Astrocyte (in vitro differentiated cells and primary cell): ENCODE measurements at regions not wholly inside any gene's neighbourhood (a gene's known extent, or its start where the extent isn't known, plus 50 kb on each side); places are given as distances from the start of the nearest gene placed in this dataset.

ENCODE experiments used
- DNase-seq: peaks from one replicate; pipeline ENCODE4 v3.0.0-alpha.2; 2010; ENCODE audit warnings: low read depth
- FAIRE-seq: peaks from 2 replicates; lab custom pipeline; 2011; peaks lifted over from hg19 to GRCh38; lab: Jason Lieb, UNC
- H2AFZ ChIP-seq: 2 replicates; pipeline ENCODE4 v1.6.0; 2012; ENCODE audit warnings: low read depth, low read length, inconsistent platforms
- H3K27ac ChIP-seq: 2 replicates; pipeline ENCODE4 v1.5.1; 2011; ENCODE audit warnings: low read depth, low read length, inconsistent platforms
- H3K27me3 ChIP-seq: 2 replicates; pipeline ENCODE4 v1.6.0; 2011; ENCODE audit warnings: low read length, inconsistent platforms; ENCODE audit not compliant: insufficient read depth
- H3K36me3 ChIP-seq: 2 replicates; pipeline ENCODE4 v1.5.1; 2011; ENCODE audit warnings: low read length, inconsistent platforms; ENCODE audit not compliant: insufficient read depth
- H3K4me1 ChIP-seq: 2 replicates; pipeline ENCODE4 v1.5.1; 2011; ENCODE audit warnings: low read length, inconsistent platforms; ENCODE audit not compliant: insufficient read depth
- H3K4me2 ChIP-seq: 2 replicates; pipeline ENCODE4 v1.6.0; 2012; ENCODE audit warnings: low read length, inconsistent platforms
- H3K4me3 ChIP-seq: 2 replicates; pipeline ENCODE4 v1.5.1; 2011; ENCODE audit warnings: low read depth, mild to moderate bottlenecking, low read length, inconsistent platforms; ENCODE audit not compliant: insufficient read depth
- H3K79me2 ChIP-seq: 2 replicates; pipeline ENCODE4 v1.6.0; 2012; ENCODE audit warnings: mild to moderate bottlenecking, low read length, inconsistent platforms; ENCODE audit not compliant: insufficient read depth
- H3K9ac ChIP-seq: 2 replicates; pipeline ENCODE4 v1.6.0; 2012; ENCODE audit warnings: mild to moderate bottlenecking, low read length, inconsistent platforms
- H3K9me3 ChIP-seq: 2 replicates; pipeline ENCODE4 v1.5.1; 2012; ENCODE audit warnings: low read depth, mild to moderate bottlenecking, low read length, inconsistent platforms; ENCODE audit not compliant: insufficient read depth
- H4K20me1 ChIP-seq: 2 replicates; pipeline ENCODE4 v1.6.0; 2012; ENCODE audit warnings: low read length, inconsistent platforms; ENCODE audit not compliant: insufficient read depth
- H3K27ac Mint-ChIP-seq: one replicate; pipeline ENCODE4 v1.8.0; 2021; ENCODE audit warnings: mild to moderate bottlenecking, mixed read lengths; ENCODE audit not compliant: unreplicated experiment
- H3K27me3 Mint-ChIP-seq: one replicate; pipeline ENCODE4 v1.8.0; 2021; ENCODE audit warnings: low read depth, mixed read lengths; ENCODE audit not compliant: unreplicated experiment
- H3K36me3 Mint-ChIP-seq: one replicate; pipeline ENCODE4 v1.8.0; 2021; ENCODE audit warnings: low read depth, mixed read lengths; ENCODE audit not compliant: unreplicated experiment
- H3K4me1 Mint-ChIP-seq: one replicate; pipeline ENCODE4 v1.8.0; 2021; ENCODE audit warnings: low read depth, mixed read lengths; ENCODE audit not compliant: unreplicated experiment
- H3K4me3 Mint-ChIP-seq: one replicate; pipeline ENCODE4 v1.8.0; 2021; ENCODE audit warnings: mild to moderate bottlenecking, moderate library complexity, mixed read lengths; ENCODE audit not compliant: unreplicated experiment
- H3K9me3 Mint-ChIP-seq: one replicate; pipeline ENCODE4 v1.8.0; 2021; ENCODE audit warnings: mild to moderate bottlenecking, mixed read lengths; ENCODE audit not compliant: unreplicated experiment
- CTCF ChIP-seq: IDR thresholded peaks from 2 replicates; pipeline ENCODE4 v1.5.1; 2011; ENCODE audit warnings: low read depth, mild to moderate bottlenecking, inconsistent platforms, low read length, moderate library complexity; ENCODE audit not compliant: insufficient read depth

- DNase-seq (no peak), FAIRE-seq (no peak)
- H3K27me3 Mint-ChIP-seq = no peaks in the 10 kb centered on the region
- H3K4me3 ChIP-seq = no peak overlapping the region
- no peaks in the 10 kb centered on the region for H3K79me2 ChIP-seq
- no peaks in the 10 kb centered on the region for H3K9me3 ChIP-seq
- H4K20me1 ChIP-seq = no peaks in the 10 kb centered on the region
- no peaks in the 10 kb centered on the region for H3K36me3 ChIP-seq
- no peaks in the 10 kb centered on the region for H3K4me1 ChIP-seq
- no peaks in the 10 kb centered on the region for H3K27me3 ChIP-seq
- H3K9me3 Mint-ChIP-seq = no peaks in the 10 kb centered on the region
- TF ChIP-seq CTCF = no peak
- no peak overlapping the region for H3K9ac ChIP-seq
- H3K4me3 Mint-ChIP-seq = no peak overlapping the region
- H2AFZ ChIP-seq = no peak overlapping the region
- no peak overlapping the region for H3K4me2 ChIP-seq
- H3K4me1 Mint-ChIP-seq = peaks cover 4% of the 10 kb centered on the region
- H3K27ac ChIP-seq = no peak overlapping the region
- no peak overlapping the region for H3K27ac Mint-ChIP-seq
- H3K36me3 Mint-ChIP-seq = no peaks in the 10 kb centered on the region
Measured at GRCh38 chr7:83701736-83702135, 52.8 kb upstream of the SEMA3E start.
